SK-N-SH treated with all-trans-retinoic acid at 6 μM for 48 hours (cell line): ENCODE measurements at regions not wholly inside any gene's neighbourhood (a gene's known extent, or its start where the extent isn't known, plus 50 kb on each side); places are given as distances from the start of the nearest gene placed in this dataset.

Experiments
- ATAC-seq: fragments of 200-7000 bp; cut with Tn5 transposase; 3 replicates; pipeline ENCODE4 v1.9.1; 2020; ENCODE audit warnings: mild to moderate bottlenecking, moderate library complexity
- ARNTL ChIP-seq: fragments of 450-650 bp; formaldehyde crosslinking; IDR thresholded peaks from 2 replicates; pipeline ENCODE4 v1.5.0; 2020; ENCODE audit warnings: low read depth, mild to moderate bottlenecking, moderate library complexity, borderline replicate concordance
- BACH2 ChIP-seq: fragments of 250-450 bp; sonication (Bioruptor Pico); IDR thresholded peaks from 2 replicates; pipeline ENCODE4 v1.9.0; 2021; ENCODE audit warnings: mild to moderate bottlenecking, borderline replicate concordance
- CSDC2 ChIP-seq: fragments of 250-450 bp; sonication (Bioruptor Pico); IDR thresholded peaks from 2 replicates; pipeline ENCODE4 v1.5.0; 2020; ENCODE audit warnings: mild to moderate bottlenecking, moderate library complexity
- ESRRG ChIP-seq: fragments of 250-450 bp; sonication (Bioruptor Pico); IDR thresholded peaks from 2 replicates; pipeline ENCODE4 v1.6.1; 2021; ENCODE audit warnings: mild to moderate bottlenecking
- GLIS3 ChIP-seq: fragments of 250-450 bp; sonication (Bioruptor Pico); IDR thresholded peaks from 2 replicates; pipeline ENCODE4 v1.5.0; 2020; ENCODE audit warnings: mild to moderate bottlenecking, moderate library complexity
- ISL1 ChIP-seq: fragments of 250-450 bp; sonication (Bioruptor Pico); IDR thresholded peaks from 2 replicates; pipeline ENCODE4 v2.1.2; 2022; ENCODE audit warnings: mild to moderate bottlenecking, moderate library complexity
- OSR1 ChIP-seq: fragments of 250-450 bp; sonication (Bioruptor Pico); IDR thresholded peaks from 2 replicates; pipeline ENCODE4 v1.8.0; 2022; ENCODE audit warnings: moderate library complexity, mild to moderate bottlenecking, inconsistent platforms
- PPARA ChIP-seq: fragments of 250-450 bp; sonication (Bioruptor Pico); IDR thresholded peaks from 2 replicates; pipeline ENCODE4 v1.5.0; 2020; ENCODE audit warnings: mild to moderate bottlenecking, borderline replicate concordance
- RARB ChIP-seq: fragments of 250-450 bp; sonication (Bioruptor Pico); IDR thresholded peaks from 2 replicates; pipeline ENCODE4 v1.8.0; 2021; ENCODE audit warnings: mild to moderate bottlenecking, moderate library complexity
- SNAI2 ChIP-seq: fragments of 250-450 bp; sonication (Bioruptor Pico); IDR thresholded peaks from 2 replicates; pipeline ENCODE4 v1.5.0; 2020; ENCODE audit warnings: mild to moderate bottlenecking, moderate library complexity
- TCF4 ChIP-seq: fragments of 250-450 bp; sonication (Bioruptor Pico); IDR thresholded peaks from 2 replicates; pipeline ENCODE4 v1.8.0; 2021; ENCODE audit warnings: mild to moderate bottlenecking, moderate library complexity, borderline replicate concordance
- TOX ChIP-seq: fragments of 250-450 bp; sonication (Bioruptor Pico); IDR thresholded peaks from 2 replicates; pipeline ENCODE4 v1.8.0; 2021; ENCODE audit warnings: mild to moderate bottlenecking, moderate library complexity, borderline replicate concordance
- ZC3H10 ChIP-seq: fragments of 250-450 bp; sonication (Bioruptor Pico); IDR thresholded peaks from 2 replicates; pipeline ENCODE4 v1.5.1; 2021; ENCODE audit warnings: mild to moderate bottlenecking, moderate library complexity
- ZFP3 ChIP-seq: fragments of 250-450 bp; sonication (Bioruptor Pico); IDR thresholded peaks from 2 replicates; pipeline ENCODE4 v1.5.0; 2020; ENCODE audit warnings: mild to moderate bottlenecking, moderate library complexity
- ZFP30 ChIP-seq: fragments of 450-650 bp; formaldehyde crosslinking; IDR thresholded peaks from 2 replicates; pipeline ENCODE4 v1.5.0; 2022; ENCODE audit warnings: mild to moderate bottlenecking, moderate library complexity
- ZNF565 ChIP-seq: fragments of 450-650 bp; formaldehyde crosslinking; conservative IDR thresholded peaks from 2 replicates; pipeline ENCODE4 v1.5.0; 2020; ENCODE audit warnings: low read depth, mild to moderate bottlenecking, moderate library complexity
- ZNF70 ChIP-seq: fragments of 450-650 bp; formaldehyde crosslinking; IDR thresholded peaks from 2 replicates; pipeline ENCODE4 v1.5.0; 2020; ENCODE audit warnings: mild to moderate bottlenecking, moderate library complexity
- ZNF8 ChIP-seq: fragments of 450-650 bp; formaldehyde crosslinking; IDR thresholded peaks from 2 replicates; pipeline ENCODE4 v1.5.0; 2020; ENCODE audit warnings: mild to moderate bottlenecking, moderate library complexity
- TF ChIP-seq, protein P1 (sequence below): fragments of 250-450 bp; sonication (Bioruptor Pico); IDR thresholded peaks from 2 replicates; pipeline ENCODE4 v1.5.0; 2020; ENCODE audit warnings: mild to moderate bottlenecking, moderate library complexity
- TF ChIP-seq, protein P2 (sequence below): fragments of 250-450 bp; sonication (Bioruptor Pico); IDR thresholded peaks from 2 replicates; pipeline ENCODE4 v1.5.1; 2020; ENCODE audit warnings: low read depth, mild to moderate bottlenecking, moderate library complexity
- TF ChIP-seq, protein P3 (sequence below): fragments of 250-450 bp; sonication (Bioruptor Pico); IDR thresholded peaks from 2 replicates; pipeline ENCODE4 v1.8.0; 2021; ENCODE audit warnings: low read depth, mild to moderate bottlenecking, moderate library complexity, borderline replicate concordance
- TF ChIP-seq, protein P4 (sequence below): fragments of 250-450 bp; sonication (Bioruptor Pico); IDR thresholded peaks from 2 replicates; pipeline ENCODE4 v1.5.1; 2021; ENCODE audit warnings: mild to moderate bottlenecking, moderate library complexity
- TF ChIP-seq, protein P5 (sequence below): fragments of 250-450 bp; sonication (Bioruptor Pico); IDR thresholded peaks from 2 replicates; pipeline ENCODE4 v1.8.0; 2020; ENCODE audit warnings: mild to moderate bottlenecking, moderate library complexity, borderline replicate concordance

DNA sequence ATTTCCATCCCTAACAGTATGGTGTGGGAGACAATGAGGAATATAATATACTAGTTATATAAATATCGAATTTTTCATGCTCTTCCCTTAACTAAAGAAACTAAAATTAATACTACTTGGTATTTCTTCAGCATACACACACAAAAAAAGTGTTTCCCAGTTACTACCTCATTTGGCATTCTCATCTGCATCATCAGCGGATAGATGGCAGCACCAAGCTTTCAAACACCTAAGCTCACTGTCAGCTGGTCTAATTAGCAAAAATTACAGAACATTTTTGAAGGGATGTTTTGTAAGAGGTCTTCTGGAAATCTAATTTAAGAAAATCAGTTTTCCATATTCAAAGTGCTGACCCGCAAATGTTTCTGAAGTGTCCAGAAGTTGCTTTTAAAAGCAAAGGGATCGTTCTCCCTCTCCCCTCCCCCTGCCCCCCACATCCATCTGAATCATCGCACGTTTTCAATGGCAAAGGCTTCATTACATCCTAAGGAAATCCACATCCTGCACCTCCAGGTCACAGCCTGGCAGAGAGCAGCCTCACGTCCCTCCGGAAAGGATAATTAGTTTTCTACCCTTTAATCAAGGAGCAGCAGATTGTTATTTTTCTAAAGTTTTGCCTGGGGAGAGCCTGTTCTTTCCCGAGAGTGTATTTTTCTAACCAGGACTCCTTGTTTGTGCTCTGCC is 86.1 kb upstream of the SPATA12 start:
- TF ChIP-seq, protein P1, sequence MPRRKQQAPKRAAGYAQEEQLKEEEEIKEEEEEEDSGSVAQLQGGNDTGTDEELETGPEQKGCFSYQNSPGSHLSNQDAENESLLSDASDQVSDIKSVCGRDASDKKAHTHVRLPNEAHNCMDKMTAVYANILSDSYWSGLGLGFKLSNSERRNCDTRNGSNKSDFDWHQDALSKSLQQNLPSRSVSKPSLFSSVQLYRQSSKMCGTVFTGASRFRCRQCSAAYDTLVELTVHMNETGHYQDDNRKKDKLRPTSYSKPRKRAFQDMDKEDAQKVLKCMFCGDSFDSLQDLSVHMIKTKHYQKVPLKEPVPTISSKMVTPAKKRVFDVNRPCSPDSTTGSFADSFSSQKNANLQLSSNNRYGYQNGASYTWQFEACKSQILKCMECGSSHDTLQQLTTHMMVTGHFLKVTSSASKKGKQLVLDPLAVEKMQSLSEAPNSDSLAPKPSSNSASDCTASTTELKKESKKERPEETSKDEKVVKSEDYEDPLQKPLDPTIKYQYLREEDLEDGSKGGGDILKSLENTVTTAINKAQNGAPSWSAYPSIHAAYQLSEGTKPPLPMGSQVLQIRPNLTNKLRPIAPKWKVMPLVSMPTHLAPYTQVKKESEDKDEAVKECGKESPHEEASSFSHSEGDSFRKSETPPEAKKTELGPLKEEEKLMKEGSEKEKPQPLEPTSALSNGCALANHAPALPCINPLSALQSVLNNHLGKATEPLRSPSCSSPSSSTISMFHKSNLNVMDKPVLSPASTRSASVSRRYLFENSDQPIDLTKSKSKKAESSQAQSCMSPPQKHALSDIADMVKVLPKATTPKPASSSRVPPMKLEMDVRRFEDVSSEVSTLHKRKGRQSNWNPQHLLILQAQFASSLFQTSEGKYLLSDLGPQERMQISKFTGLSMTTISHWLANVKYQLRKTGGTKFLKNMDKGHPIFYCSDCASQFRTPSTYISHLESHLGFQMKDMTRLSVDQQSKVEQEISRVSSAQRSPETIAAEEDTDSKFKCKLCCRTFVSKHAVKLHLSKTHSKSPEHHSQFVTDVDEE (CRISPR knock-in tag): no peak
- no peak for TF ChIP-seq ESRRG (CRISPR knock-in tag)
- TF ChIP-seq, protein P2, sequence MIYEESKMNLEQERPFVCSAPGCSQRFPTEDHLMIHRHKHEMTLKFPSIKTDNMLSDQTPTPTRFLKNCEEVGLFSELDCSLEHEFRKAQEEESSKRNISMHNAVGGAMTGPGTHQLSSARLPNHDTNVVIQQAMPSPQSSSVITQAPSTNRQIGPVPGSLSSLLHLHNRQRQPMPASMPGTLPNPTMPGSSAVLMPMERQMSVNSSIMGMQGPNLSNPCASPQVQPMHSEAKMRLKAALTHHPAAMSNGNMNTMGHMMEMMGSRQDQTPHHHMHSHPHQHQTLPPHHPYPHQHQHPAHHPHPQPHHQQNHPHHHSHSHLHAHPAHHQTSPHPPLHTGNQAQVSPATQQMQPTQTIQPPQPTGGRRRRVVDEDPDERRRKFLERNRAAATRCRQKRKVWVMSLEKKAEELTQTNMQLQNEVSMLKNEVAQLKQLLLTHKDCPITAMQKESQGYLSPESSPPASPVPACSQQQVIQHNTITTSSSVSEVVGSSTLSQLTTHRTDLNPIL: no peak
- no peak for TF ChIP-seq ZC3H10 (CRISPR knock-in tag)
- no peak for TF ChIP-seq TCF4 (CRISPR knock-in tag)
- TF ChIP-seq, protein P3, sequence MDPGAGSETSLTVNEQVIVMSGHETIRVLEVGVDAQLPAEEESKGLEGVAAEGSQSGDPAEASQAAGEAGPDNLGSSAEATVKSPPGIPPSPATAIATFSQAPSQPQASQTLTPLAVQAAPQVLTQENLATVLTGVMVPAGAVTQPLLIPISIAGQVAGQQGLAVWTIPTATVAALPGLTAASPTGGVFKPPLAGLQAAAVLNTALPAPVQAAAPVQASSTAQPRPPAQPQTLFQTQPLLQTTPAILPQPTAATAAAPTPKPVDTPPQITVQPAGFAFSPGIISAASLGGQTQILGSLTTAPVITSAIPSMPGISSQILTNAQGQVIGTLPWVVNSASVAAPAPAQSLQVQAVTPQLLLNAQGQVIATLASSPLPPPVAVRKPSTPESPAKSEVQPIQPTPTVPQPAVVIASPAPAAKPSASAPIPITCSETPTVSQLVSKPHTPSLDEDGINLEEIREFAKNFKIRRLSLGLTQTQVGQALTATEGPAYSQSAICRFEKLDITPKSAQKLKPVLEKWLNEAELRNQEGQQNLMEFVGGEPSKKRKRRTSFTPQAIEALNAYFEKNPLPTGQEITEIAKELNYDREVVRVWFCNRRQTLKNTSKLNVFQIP (CRISPR knock-in tag): no peak
- TF ChIP-seq RARB (CRISPR knock-in tag): no peak
- no peak for TF ChIP-seq ZFP3 (CRISPR knock-in tag)
- no peak for TF ChIP-seq CSDC2
- TF ChIP-seq TOX (CRISPR knock-in tag): no peak
- TF ChIP-seq PPARA (CRISPR knock-in tag): no peak
- TF ChIP-seq ZNF70 (CRISPR knock-in tag): no peak
- TF ChIP-seq ISL1 (CRISPR knock-in tag): no peak
- no peak for ATAC-seq

DNA sequence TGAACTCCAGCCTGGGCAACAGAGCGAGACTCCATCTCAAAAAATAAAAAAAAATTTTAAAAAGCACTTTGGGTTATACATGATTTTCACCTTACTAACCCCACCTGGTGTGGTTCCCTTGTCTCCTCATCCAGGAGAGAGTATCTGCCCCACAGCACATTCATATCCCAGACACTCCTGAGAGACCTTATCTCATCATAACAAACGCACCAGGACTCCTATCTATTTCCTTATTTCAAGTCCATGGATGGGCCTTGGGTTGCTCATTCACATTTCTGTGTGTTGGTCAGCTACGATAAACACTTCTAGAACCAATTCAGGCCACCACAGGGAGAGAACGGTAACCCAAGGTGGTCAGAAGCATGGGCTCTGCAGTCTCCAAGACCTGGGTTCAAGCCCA is 88.6 kb upstream of the SPATA12 start:
- no peak for ATAC-seq
- TF ChIP-seq, protein P2: no peak
- TF ChIP-seq ARNTL (CRISPR knock-in tag) (no peak), RARB (CRISPR knock-in tag) (no peak), ZNF70 (CRISPR knock-in tag) (no peak), TCF4 (CRISPR knock-in tag) (no peak), ZC3H10 (CRISPR knock-in tag) (no peak), ZFP30 (CRISPR knock-in tag) (no peak), ZFP3 (CRISPR knock-in tag) (no peak), SNAI2 (CRISPR knock-in tag) (no peak), ZNF565 (no peak), CSDC2 (no peak), BACH2 (CRISPR knock-in tag) (no peak), TOX (CRISPR knock-in tag) (no peak), ESRRG (CRISPR knock-in tag) (no peak), OSR1 (CRISPR knock-in tag) (no peak), ZNF8 (CRISPR knock-in tag) (no peak), GLIS3 (CRISPR knock-in tag) (no peak)
- TF ChIP-seq, protein P4, sequence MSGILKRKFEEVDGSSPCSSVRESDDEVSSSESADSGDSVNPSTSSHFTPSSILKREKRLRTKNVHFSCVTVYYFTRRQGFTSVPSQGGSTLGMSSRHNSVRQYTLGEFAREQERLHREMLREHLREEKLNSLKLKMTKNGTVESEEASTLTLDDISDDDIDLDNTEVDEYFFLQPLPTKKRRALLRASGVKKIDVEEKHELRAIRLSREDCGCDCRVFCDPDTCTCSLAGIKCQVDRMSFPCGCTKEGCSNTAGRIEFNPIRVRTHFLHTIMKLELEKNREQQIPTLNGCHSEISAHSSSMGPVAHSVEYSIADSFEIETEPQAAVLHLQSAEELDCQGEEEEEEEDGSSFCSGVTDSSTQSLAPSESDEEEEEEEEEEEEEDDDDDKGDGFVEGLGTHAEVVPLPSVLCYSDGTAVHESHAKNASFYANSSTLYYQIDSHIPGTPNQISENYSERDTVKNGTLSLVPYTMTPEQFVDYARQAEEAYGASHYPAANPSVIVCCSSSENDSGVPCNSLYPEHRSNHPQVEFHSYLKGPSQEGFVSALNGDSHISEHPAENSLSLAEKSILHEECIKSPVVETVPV (CRISPR knock-in tag): no peak
- TF ChIP-seq, protein P5, sequence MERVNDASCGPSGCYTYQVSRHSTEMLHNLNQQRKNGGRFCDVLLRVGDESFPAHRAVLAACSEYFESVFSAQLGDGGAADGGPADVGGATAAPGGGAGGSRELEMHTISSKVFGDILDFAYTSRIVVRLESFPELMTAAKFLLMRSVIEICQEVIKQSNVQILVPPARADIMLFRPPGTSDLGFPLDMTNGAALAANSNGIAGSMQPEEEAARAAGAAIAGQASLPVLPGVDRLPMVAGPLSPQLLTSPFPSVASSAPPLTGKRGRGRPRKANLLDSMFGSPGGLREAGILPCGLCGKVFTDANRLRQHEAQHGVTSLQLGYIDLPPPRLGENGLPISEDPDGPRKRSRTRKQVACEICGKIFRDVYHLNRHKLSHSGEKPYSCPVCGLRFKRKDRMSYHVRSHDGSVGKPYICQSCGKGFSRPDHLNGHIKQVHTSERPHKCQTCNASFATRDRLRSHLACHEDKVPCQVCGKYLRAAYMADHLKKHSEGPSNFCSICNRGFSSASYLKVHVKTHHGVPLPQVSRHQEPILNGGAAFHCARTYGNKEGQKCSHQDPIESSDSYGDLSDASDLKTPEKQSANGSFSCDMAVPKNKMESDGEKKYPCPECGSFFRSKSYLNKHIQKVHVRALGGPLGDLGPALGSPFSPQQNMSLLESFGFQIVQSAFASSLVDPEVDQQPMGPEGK (CRISPR knock-in tag): no peak
- TF ChIP-seq, protein P1 (CRISPR knock-in tag): no peak
